ENCODE measurements at regions not wholly inside any gene's neighbourhood (a gene's known extent, or its start where the extent isn't known, plus 50 kb on each side); places are given as distances from the start of the nearest gene placed in this dataset.

DNA sequence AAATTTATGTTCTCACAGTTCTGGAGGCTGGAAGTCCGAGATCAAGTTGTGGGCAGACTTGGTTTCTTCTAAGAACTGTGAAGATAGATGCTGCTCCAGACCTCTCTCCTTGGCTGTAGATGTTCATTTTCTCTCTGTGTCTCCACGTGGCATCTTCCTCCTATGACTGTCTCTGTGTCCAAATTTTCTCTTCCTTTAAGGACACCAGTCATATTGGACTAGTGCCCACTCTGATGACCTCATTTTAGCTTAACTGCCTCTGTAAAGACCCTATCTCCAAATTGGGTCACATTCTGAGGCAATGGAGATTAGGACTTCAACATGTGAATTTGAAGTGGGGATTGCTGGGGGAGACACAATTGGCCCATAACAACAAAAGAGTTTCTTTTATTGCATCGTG, 125.3 kb upstream of the ETS2 start:
- H2AFZ ChIP-seq = no peak overlapping the region
- BruUV-seq (replicated peaks) = no TSS peak
- H3K27me3 ChIP-seq (ENCODE audit: insufficient read depth, low read depth) = peaks cover 38% of the 10 kb centered on the region
- no peaks in the 10 kb centered on the region for H3K79me2 ChIP-seq (ENCODE audit: low read depth)
- H3K9me3 ChIP-seq (ENCODE audit: insufficient read depth, low read depth) = no peaks in the 10 kb centered on the region
- TF ChIP-seq EZH2 (IDR thresholded peaks at IDR 0.05; ENCODE audit: low read depth) = no peak
- TF ChIP-seq, protein P1, sequence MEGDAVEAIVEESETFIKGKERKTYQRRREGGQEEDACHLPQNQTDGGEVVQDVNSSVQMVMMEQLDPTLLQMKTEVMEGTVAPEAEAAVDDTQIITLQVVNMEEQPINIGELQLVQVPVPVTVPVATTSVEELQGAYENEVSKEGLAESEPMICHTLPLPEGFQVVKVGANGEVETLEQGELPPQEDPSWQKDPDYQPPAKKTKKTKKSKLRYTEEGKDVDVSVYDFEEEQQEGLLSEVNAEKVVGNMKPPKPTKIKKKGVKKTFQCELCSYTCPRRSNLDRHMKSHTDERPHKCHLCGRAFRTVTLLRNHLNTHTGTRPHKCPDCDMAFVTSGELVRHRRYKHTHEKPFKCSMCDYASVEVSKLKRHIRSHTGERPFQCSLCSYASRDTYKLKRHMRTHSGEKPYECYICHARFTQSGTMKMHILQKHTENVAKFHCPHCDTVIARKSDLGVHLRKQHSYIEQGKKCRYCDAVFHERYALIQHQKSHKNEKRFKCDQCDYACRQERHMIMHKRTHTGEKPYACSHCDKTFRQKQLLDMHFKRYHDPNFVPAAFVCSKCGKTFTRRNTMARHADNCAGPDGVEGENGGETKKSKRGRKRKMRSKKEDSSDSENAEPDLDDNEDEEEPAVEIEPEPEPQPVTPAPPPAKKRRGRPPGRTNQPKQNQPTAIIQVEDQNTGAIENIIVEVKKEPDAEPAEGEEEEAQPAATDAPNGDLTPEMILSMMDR (conservative IDR thresholded peaks at IDR 0.05) = no peak
- H3K4me1 ChIP-seq (replicated peaks; ENCODE audit: insufficient read depth) = no peaks in the 10 kb centered on the region
- intact Hi-C loops (cut with micrococcal nuclease; ENCODE audit: unreplicated experiment) = no loop called here
- no peaks in the 10 kb centered on the region for H3K36me3 ChIP-seq (ENCODE audit: low read depth)
- no peaks in the 10 kb centered on the region for H3F3A ChIP-seq (ENCODE audit: insufficient read depth, low read depth)
- POLR2A ChIA-PET (ENCODE audit: unreplicated experiment) = no interaction called here
- H3K27ac ChIP-seq = no peak overlapping the region
- no peaks in the 10 kb centered on the region for H4K20me1 ChIP-seq (ENCODE audit: insufficient read depth)
- no peaks in the 10 kb centered on the region for H3K9me2 ChIP-seq (ENCODE audit: insufficient read depth)
- H3K4me2 ChIP-seq = no peak overlapping the region
- no peak for DNase-seq
- no peak overlapping the region for H3K4me3 ChIP-seq
- CTCF ChIA-PET = interaction anchor here (0.5 kb wide), 1 partner anchor 14 kb away, joined by 3 read pairs; no protein-coding TSS in a partner anchor

DNA sequence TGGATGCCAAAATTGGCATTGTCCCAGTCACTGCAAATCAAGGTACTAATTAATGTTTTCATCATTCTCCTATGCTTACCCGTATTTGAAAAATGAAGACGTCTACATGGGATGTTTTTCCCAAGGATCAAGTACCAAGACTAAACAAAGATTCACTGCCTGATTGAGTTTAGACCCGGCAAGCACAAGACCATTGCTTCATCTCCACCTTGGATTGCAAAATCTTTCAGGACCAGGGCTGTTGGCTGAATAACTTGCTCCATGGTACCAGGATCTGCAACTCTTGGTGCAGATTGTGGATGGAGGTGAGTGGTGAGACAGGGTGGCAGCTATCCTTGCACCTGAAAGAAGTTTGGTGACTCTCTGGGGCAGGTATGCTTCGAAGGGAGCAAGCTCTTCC, 122.5 kb upstream of the ETS2 start:
- POLR2A ChIA-PET (ENCODE audit: unreplicated experiment) = no interaction called here

DNA sequence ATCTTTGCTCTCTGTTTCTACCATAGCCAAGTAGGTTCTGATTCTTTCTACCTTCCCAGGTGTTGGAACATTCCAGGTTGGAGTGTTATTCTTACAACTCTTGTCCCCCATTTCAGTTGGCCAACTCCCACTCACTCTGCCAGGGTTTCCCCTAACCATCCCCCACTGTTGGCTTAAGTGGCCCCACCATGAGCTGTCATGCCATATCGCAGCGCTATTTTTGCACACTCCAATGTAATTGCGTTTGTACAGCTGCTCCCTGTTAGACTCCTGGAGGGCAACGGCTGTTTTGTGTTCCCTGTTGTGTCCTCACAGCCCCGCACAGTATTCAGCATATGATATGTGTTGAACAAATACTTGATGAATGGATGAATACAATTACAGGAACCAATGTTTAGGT, 117.7 kb upstream of the ETS2 start:
- no TSS peak for BruUV-seq (replicated peaks)
- TF ChIP-seq, protein P1 (conservative IDR thresholded peaks at IDR 0.05) = no peak
- TF ChIP-seq EZH2 (IDR thresholded peaks at IDR 0.05; ENCODE audit: low read depth) = no peak
- Histone ChIP-seq H3K27me3 (ENCODE audit: insufficient read depth, low read depth) (peaks cover 39% of the 10 kb centered on the region), H4K20me1 (ENCODE audit: insufficient read depth) (no peaks in the 10 kb centered on the region), H3K4me2 (no peak overlapping the region), H3K36me3 (ENCODE audit: low read depth) (no peaks in the 10 kb centered on the region), H3K9me2 (ENCODE audit: insufficient read depth) (no peaks in the 10 kb centered on the region), H3K27ac (no peak overlapping the region), H3K4me1 (replicated peaks; ENCODE audit: insufficient read depth) (no peaks in the 10 kb centered on the region), H3F3A (ENCODE audit: insufficient read depth, low read depth) (no peaks in the 10 kb centered on the region), H3K9me3 (ENCODE audit: insufficient read depth, low read depth) (no peaks in the 10 kb centered on the region), H3K4me3 (no peak overlapping the region), H2AFZ (no peak overlapping the region), H3K79me2 (ENCODE audit: low read depth) (no peaks in the 10 kb centered on the region)
- ChIA-PET POLR2A (ENCODE audit: unreplicated experiment) (no interaction called here), CTCF (no interaction called here)
- DNase-seq = no peak
- intact Hi-C loops (cut with micrococcal nuclease; ENCODE audit: unreplicated experiment) = no loop called here

More for the DNA sequence above, 122.5 kb upstream of the ETS2 start:
- Histone ChIP-seq H3K4me3 (no peak overlapping the region), H3K27me3 (ENCODE audit: insufficient read depth, low read depth) (peaks cover 45% of the 10 kb centered on the region), H2AFZ (no peak overlapping the region), H3K4me2 (no peak overlapping the region), H3K9me3 (ENCODE audit: insufficient read depth, low read depth) (no peaks in the 10 kb centered on the region), H3F3A (ENCODE audit: insufficient read depth, low read depth) (no peaks in the 10 kb centered on the region), H4K20me1 (ENCODE audit: insufficient read depth) (no peaks in the 10 kb centered on the region), H3K4me1 (replicated peaks; ENCODE audit: insufficient read depth) (no peaks in the 10 kb centered on the region), H3K36me3 (ENCODE audit: low read depth) (no peaks in the 10 kb centered on the region), H3K79me2 (ENCODE audit: low read depth) (no peaks in the 10 kb centered on the region), H3K9me2 (ENCODE audit: insufficient read depth) (no peaks in the 10 kb centered on the region), H3K27ac (no peak overlapping the region)
- intact Hi-C loops (cut with micrococcal nuclease; ENCODE audit: unreplicated experiment) = no loop called here
- CTCF ChIA-PET = no interaction called here
- no TSS peak for BruUV-seq (replicated peaks)
- no peak for DNase-seq
- TF ChIP-seq, protein P1 (conservative IDR thresholded peaks at IDR 0.05) = no peak
- no peak for TF ChIP-seq EZH2 (IDR thresholded peaks at IDR 0.05; ENCODE audit: low read depth)
